H9 (cell line): ENCODE measurements at regions not wholly inside any gene's neighbourhood (a gene's known extent, or its start where the extent isn't known, plus 50 kb on each side); places are given as distances from the start of the nearest gene placed in this dataset.

ENCODE experiments used
- DNase-seq: peaks from one replicate; pipeline ENCODE4 v3.0.0-alpha.2; 2017
- H2AFZ ChIP-seq: one replicate; pipeline ENCODE4 v1.6.1; 2013; ENCODE audit warnings: mild to moderate bottlenecking, low read length, control low read depth, moderate library complexity
- H2AK5ac ChIP-seq: 2 replicates; pipeline ENCODE4 v1.6.1; 2013; ENCODE audit warnings: low read length, control low read depth, mixed read lengths; ENCODE audit not compliant: insufficient read length
- H2BK120ac ChIP-seq: one replicate; pipeline ENCODE4 v1.6.1; 2013; ENCODE audit warnings: low read depth, mild to moderate bottlenecking, low read length, control low read depth, inconsistent platforms; ENCODE audit not compliant: poor library complexity, severe bottlenecking
- H2BK12ac ChIP-seq: 2 replicates; pipeline ENCODE4 v1.6.1; 2013; ENCODE audit warnings: low read length, control low read depth, mixed read lengths, low read depth; ENCODE audit not compliant: insufficient read length
- H2BK15ac ChIP-seq: 2 replicates; pipeline ENCODE4 v1.6.1; 2013; ENCODE audit warnings: low read depth, low read length, control low read depth
- H2BK20ac ChIP-seq: one replicate; pipeline ENCODE4 v1.6.1; 2013; ENCODE audit warnings: low read depth, mild to moderate bottlenecking, low read length, control low read depth, inconsistent platforms; ENCODE audit not compliant: poor library complexity, severe bottlenecking
- H2BK5ac ChIP-seq: 2 replicates; pipeline ENCODE4 v1.6.1; 2013; ENCODE audit warnings: low read length, control low read depth, mixed read lengths; ENCODE audit not compliant: insufficient read length
- H3K14ac ChIP-seq: 2 replicates; pipeline ENCODE4 v1.6.1; 2013; ENCODE audit warnings: low read length, control low read depth; ENCODE audit not compliant: insufficient read depth
- H3K18ac ChIP-seq: 2 replicates; pipeline ENCODE4 v1.6.1; 2013; ENCODE audit warnings: low read depth, mild to moderate bottlenecking, mixed read lengths, low read length, control low read depth; ENCODE audit not compliant: insufficient read length
- H3K23ac ChIP-seq: 2 replicates; pipeline ENCODE4 v1.6.1; 2013; ENCODE audit warnings: low read length, control low read depth, mixed read lengths, low read depth; ENCODE audit not compliant: insufficient read length
- H3K23me2 ChIP-seq: 2 replicates; pipeline ENCODE4 v1.6.1; 2013; ENCODE audit warnings: low read depth, mild to moderate bottlenecking, mixed read lengths, low read length, control low read depth; ENCODE audit not compliant: insufficient read length, poor library complexity, severe bottlenecking
- H3K27ac ChIP-seq: 2 replicates; pipeline ENCODE4 v1.5.1; 2013; ENCODE audit warnings: low read length, control low read depth, mixed read lengths, low read depth; ENCODE audit not compliant: insufficient read length
- H3K27me3 ChIP-seq: 2 replicates; pipeline ENCODE4 v1.6.1; 2013; ENCODE audit warnings: low read length, control low read depth, inconsistent platforms; ENCODE audit not compliant: insufficient read depth
- H3K4ac ChIP-seq: 2 replicates; pipeline ENCODE4 v1.6.1; 2013; ENCODE audit warnings: low read depth, mild to moderate bottlenecking, control low read depth, inconsistent platforms, low read length, moderate library complexity
- H3K4me1 ChIP-seq: 2 replicates; pipeline ENCODE4 v1.6.1; 2013; ENCODE audit warnings: low read length, control low read depth, inconsistent platforms; ENCODE audit not compliant: insufficient read depth
- H3K4me2 ChIP-seq: 2 replicates; pipeline ENCODE4 v1.6.1; 2013; ENCODE audit warnings: low read length, control low read depth, mixed read lengths; ENCODE audit not compliant: insufficient read length, insufficient read depth
- H3K56ac ChIP-seq: 2 replicates; pipeline ENCODE4 v1.6.1; 2013; ENCODE audit warnings: low read depth, mild to moderate bottlenecking, mixed read lengths, low read length, control low read depth; ENCODE audit not compliant: insufficient read length
- H3K79me1 ChIP-seq: 2 replicates; pipeline ENCODE4 v1.6.1; 2013; ENCODE audit warnings: low read depth, mild to moderate bottlenecking, moderate library complexity, low read length, control low read depth, inconsistent platforms; ENCODE audit not compliant: insufficient read depth, poor library complexity, severe bottlenecking
- H3K79me2 ChIP-seq: 2 replicates; pipeline ENCODE4 v1.6.1; 2013; ENCODE audit warnings: low read length, control low read depth, inconsistent platforms; ENCODE audit not compliant: insufficient read depth
- H3K9ac ChIP-seq: 2 replicates; pipeline ENCODE4 v1.6.1; 2013; ENCODE audit warnings: low read length, control low read depth, mixed read lengths; ENCODE audit not compliant: insufficient read length; ENCODE audit errors: extremely low read depth
- H3K9me3 ChIP-seq: one replicate; pipeline ENCODE4 v1.6.1; 2013; ENCODE audit warnings: low read depth, low read length, inconsistent platforms; ENCODE audit not compliant: control insufficient read depth
- H3T11ph ChIP-seq: one replicate; pipeline ENCODE4 v1.6.1; 2013; ENCODE audit warnings: mild to moderate bottlenecking, low read length, control low read depth, inconsistent platforms
- H4K20me1 ChIP-seq: one replicate; pipeline ENCODE4 v1.6.1; 2013; ENCODE audit not compliant: control insufficient read depth, insufficient read length, insufficient read depth
- H4K5ac ChIP-seq: 2 replicates; pipeline ENCODE4 v1.6.1; 2013; ENCODE audit warnings: low read depth, mild to moderate bottlenecking, mixed read lengths, low read length, control low read depth; ENCODE audit not compliant: insufficient read length
- H4K8ac ChIP-seq: replicated peaks from 2 replicates; pipeline ENCODE4 v1.6.1; 2013; ENCODE audit warnings: low read length, control low read depth, mixed read lengths, low read depth; ENCODE audit not compliant: insufficient read length
- H4K91ac ChIP-seq: 2 replicates; pipeline ENCODE4 v1.6.1; 2013; ENCODE audit warnings: low read depth, mild to moderate bottlenecking, moderate library complexity, mixed read lengths, low read length, control low read depth; ENCODE audit not compliant: insufficient read length
- H3K27ac Mint-ChIP-seq, 3 experiments: 2 replicates in 2 of 3; 3 replicates in 1 of 3; pipeline ENCODE4 v1.8.0; 2020 to 2021; ENCODE audit warnings: mixed read lengths in 3 of 3, mild to moderate bottlenecking in 1 of 3, moderate library complexity in 1 of 3
- H3K27me3 Mint-ChIP-seq: 2 replicates; pipeline ENCODE4 v1.8.0; 2021; ENCODE audit warnings: low read depth, mild to moderate bottlenecking, moderate library complexity, mixed read lengths
- H3K36me3 Mint-ChIP-seq, 3 experiments: 2 replicates in 2 of 3; 3 replicates in 1 of 3; pipeline ENCODE4 v1.8.0; 2020 to 2021; ENCODE audit warnings: low read depth in 3 of 3, mixed read lengths in 3 of 3; ENCODE audit not compliant: insufficient read depth in 1 of 3
- H3K4me1 Mint-ChIP-seq, 2 experiments: 2 replicates each; pipeline ENCODE4 v1.8.0; 2020; ENCODE audit warnings: mixed read lengths in 2 of 2
- H3K4me3 Mint-ChIP-seq, 2 experiments: 2 replicates in 1 of 2; 3 replicates in 1 of 2; pipeline ENCODE4 v1.8.0; 2020 to 2021; ENCODE audit warnings: mild to moderate bottlenecking in 2 of 2, mixed read lengths in 2 of 2, moderate library complexity in 1 of 2
- H3K9me3 Mint-ChIP-seq, 2 experiments: 2 replicates in 1 of 2; 3 replicates in 1 of 2; pipeline ENCODE4 v1.8.0; 2020; ENCODE audit warnings: mild to moderate bottlenecking in 2 of 2, mixed read lengths in 2 of 2, moderate library complexity in 1 of 2
- CTCF ChIP-seq: fragments of 200-600 bp; sonication (generic); conservative IDR thresholded peaks from 3 replicates; pipeline ENCODE4 v1.8.0; 2021; ENCODE audit warnings: antibody characterized with exemption, mild to moderate bottlenecking
- WGBS: extraction: QIAGEN DNeasy Blood & Tissue Kit; methylation state at CpG from one replicate; pipeline ENCODE4 v1.1.7; 2013; ENCODE audit warnings: missing lambda C conversion rate, low lambda C conversion rate, mixed read lengths; ENCODE audit not compliant: insufficient read length; ENCODE audit errors: extremely low coverage; 5-methylcytosine and 5-hydroxymethylcytosine counted together

DNA sequence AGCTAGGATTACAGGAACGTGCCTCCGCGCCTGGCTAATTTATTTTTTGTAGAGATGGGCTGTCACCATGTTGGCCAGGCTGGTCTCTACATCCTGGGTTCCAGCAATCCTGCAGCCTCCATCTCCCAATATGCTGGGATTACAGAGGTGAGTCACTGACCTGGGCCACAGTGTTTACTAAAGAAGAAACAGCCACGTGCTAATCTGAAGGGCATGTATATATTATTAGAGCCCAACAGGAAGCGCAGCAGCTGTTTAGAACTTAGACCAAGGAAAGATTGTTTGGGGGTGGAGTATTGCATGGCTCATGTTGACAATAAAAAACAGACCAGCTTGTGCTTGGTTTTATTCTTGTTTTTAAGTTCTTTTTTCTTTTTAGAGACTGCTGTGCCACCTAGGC, 60.2 kb downstream of the HAPSTR1 start:
- peaks cover 7 to 21% of the 10 kb centered on the region in 2 experiments for H3K9me3 Mint-ChIP-seq
- Histone ChIP-seq H3K18ac (no peak overlapping the region), H3K23ac (no peak overlapping the region), H4K5ac (no peak overlapping the region), H2BK120ac (no peak overlapping the region), H2AFZ (no peak overlapping the region), H2AK5ac (no peak overlapping the region), H3K79me1 (no peaks in the 10 kb centered on the region), H3K27me3 (no peaks in the 10 kb centered on the region), H2BK15ac (no peak overlapping the region), H2BK5ac (no peak overlapping the region), H3K56ac (no peak overlapping the region), H3K9me3 (no peaks in the 10 kb centered on the region), H2BK12ac (no peak overlapping the region), H3K23me2 (no peaks in the 10 kb centered on the region), H3K9ac (no peak overlapping the region), H4K20me1 (no peaks in the 10 kb centered on the region), H3K4ac (no peak overlapping the region), H3T11ph (no peak overlapping the region), H3K79me2 (no peaks in the 10 kb centered on the region), H2BK20ac (no peak overlapping the region), H4K8ac (no peak overlapping the region), H3K14ac (no peak overlapping the region), H4K91ac (no peak overlapping the region), H3K27ac (no peak overlapping the region), H3K4me1 (peaks cover 13% of the 10 kb centered on the region), H3K4me2 (no peak overlapping the region)
- H3K27ac Mint-ChIP-seq, result no peak overlapping the region
- H3K36me3 Mint-ChIP-seq, result peaks cover 0 to 10% (median 6%) of the 10 kb centered on the region in 3 experiments; a peak in 4 of 7 replicates
- peak overlapping the region in 1 of 2 experiments; percentile 35; a peak in 1 of 5 replicates for H3K4me3 Mint-ChIP-seq
- no peak for TF ChIP-seq CTCF
- H3K27me3 Mint-ChIP-seq, result peaks cover 3% of the 10 kb centered on the region
- no peak for DNase-seq
- peaks cover 44 to 64% of the 10 kb centered on the region in 2 experiments for H3K4me1 Mint-ChIP-seq
- no CpG with 5 or more reads among the region's 5 CpGs for WGBS
